H1 (cell line): ENCODE measurements at regions not wholly inside any gene's neighbourhood (a gene's known extent, or its start where the extent isn't known, plus 50 kb on each side); places are given as distances from the start of the nearest gene placed in this dataset.

Experiments
- CTCF ChIA-PET: fragments of 300-600 bp; sonication (Branson Sonifier 250); formaldehyde crosslinking; loops from one replicate; lab custom pipeline; 2021; ENCODE audit not compliant: partially characterized antibody; lab: Charles Lee
- POLR2A ChIA-PET: fragments of 300-600 bp; sonication (Branson Sonifier 250); formaldehyde crosslinking; loops from one replicate; lab custom pipeline; 2021; ENCODE audit warnings: inconsistent platforms; ENCODE audit not compliant: partially characterized antibody; lab: Charles Lee
- DNase-seq, 2 experiments: peaks; one replicate each; pipeline versions ENCODE4 v3.0.0 to v3.0.0-alpha.2; 2010 to 2022; ENCODE audit warnings: low spot score in 2 of 2, low read depth in 1 of 2, mixed read lengths in 1 of 2
- FAIRE-seq: peaks from 2 replicates; lab custom pipeline; 2011; peaks lifted over from hg19 to GRCh38; lab: Jason Lieb, UNC
- H2AFZ ChIP-seq: 2 replicates; pipeline ENCODE4 v1.8.1; 2012; ENCODE audit warnings: low read length, inconsistent platforms
- H2AK5ac ChIP-seq: 2 replicates; pipeline ENCODE4 v1.6.1; 2013; ENCODE audit warnings: low read depth, low read length
- H2BK120ac ChIP-seq: replicated peaks from 2 replicates; pipeline ENCODE3; 2013; ENCODE audit warnings: low read depth, low read length, inconsistent platforms
- H2BK12ac ChIP-seq: 2 replicates; pipeline ENCODE4 v1.6.1; 2013; ENCODE audit warnings: low read depth, low read length
- H2BK15ac ChIP-seq: 2 replicates; pipeline ENCODE4 v1.6.1; 2013; ENCODE audit warnings: low read length
- H2BK20ac ChIP-seq: 2 replicates; pipeline ENCODE4 v1.6.1; 2013; ENCODE audit warnings: low read length
- H2BK5ac ChIP-seq: 2 replicates; pipeline ENCODE4 v1.6.1; 2013; ENCODE audit warnings: low read depth, low read length
- H3K14ac ChIP-seq: 2 replicates; pipeline ENCODE4 v1.6.1; 2013; ENCODE audit warnings: inconsistent platforms; ENCODE audit not compliant: insufficient read length
- H3K18ac ChIP-seq: 2 replicates; pipeline ENCODE4 v1.6.1; 2013; ENCODE audit warnings: low read length; ENCODE audit errors: extremely low read depth
- H3K23ac ChIP-seq: 2 replicates; pipeline ENCODE4 v1.6.1; 2013; ENCODE audit warnings: inconsistent platforms; ENCODE audit not compliant: insufficient read length
- H3K23me2 ChIP-seq: 2 replicates; pipeline ENCODE4 v1.6.1; 2013; ENCODE audit warnings: low read depth, low read length
- H3K27ac ChIP-seq: 2 replicates; pipeline ENCODE4 v1.6.1; 2011; ENCODE audit warnings: low read depth, low read length, inconsistent platforms
- H3K27me3 ChIP-seq, 4 experiments: replicated peaks in 1 of 4; 1 replicate in 1 of 4; 2 replicates in 3 of 4; pipeline versions ENCODE4 v1.6.1 to v1.8.1; 2011 to 2013; ENCODE audit warnings: low read length in 3 of 4, mild to moderate bottlenecking in 3 of 4, inconsistent platforms in 2 of 4, mixed read lengths in 2 of 4, moderate library complexity in 1 of 4; ENCODE audit not compliant: control insufficient read depth in 3 of 4, insufficient read depth in 3 of 4; ENCODE audit errors: extremely low read depth in 1 of 4
- H3K36me3 ChIP-seq, 4 experiments: 2 replicates each; pipeline versions ENCODE4 v1.6.1 to v1.8.1; 2011 to 2013; ENCODE audit warnings: mild to moderate bottlenecking in 4 of 4, low read length in 3 of 4, moderate library complexity in 2 of 4, control low read depth in 1 of 4, inconsistent platforms in 1 of 4; ENCODE audit not compliant: insufficient read depth in 4 of 4, control insufficient read depth in 2 of 4
- H3K4ac ChIP-seq: replicated peaks from 2 replicates; pipeline ENCODE3; 2013; ENCODE audit warnings: low read length, low read depth, mixed read lengths, inconsistent platforms; ENCODE audit not compliant: insufficient read length
- H3K4me1 ChIP-seq, 4 experiments: replicated peaks in 1 of 4; 1 replicate in 1 of 4; 2 replicates in 3 of 4; pipeline versions ENCODE4 v1.6.1 to v1.8.1; 2011 to 2013; ENCODE audit warnings: low read length in 3 of 4, inconsistent platforms in 2 of 4, mixed read lengths in 1 of 4; ENCODE audit not compliant: insufficient read depth in 4 of 4, control insufficient read depth in 3 of 4
- H3K4me2 ChIP-seq, 2 experiments: 2 replicates each; pipeline versions ENCODE4 v1.6.1 to v1.8.1; 2011 to 2013; ENCODE audit warnings: low read depth in 2 of 2, low read length in 2 of 2, control low read depth in 1 of 2, inconsistent platforms in 1 of 2, mild to moderate bottlenecking in 1 of 2; ENCODE audit not compliant: insufficient read depth in 1 of 2
- H3K4me3 ChIP-seq, 4 experiments: fragments of 200-600, 300-600 bp in 1 of 4; sonication (generic), shearing (Covaris generic), sonication (Bioruptor Twin) in 1 of 4; 2 replicates each; pipeline versions ENCODE4 v1.5.1 to v1.8.1; 2011 to 2016; ENCODE audit warnings: low read length in 4 of 4, low read depth in 3 of 4, control low read depth in 2 of 4, inconsistent platforms in 2 of 4, mild to moderate bottlenecking in 2 of 4, mixed read lengths in 1 of 4, moderate library complexity in 1 of 4; ENCODE audit not compliant: insufficient read depth in 2 of 4; ENCODE audit errors: extremely low read depth in 1 of 4
- H3K56ac ChIP-seq: replicated peaks from 2 replicates; pipeline ENCODE3; 2013; ENCODE audit warnings: low read depth, mild to moderate bottlenecking, mixed read lengths, low read length, inconsistent platforms; ENCODE audit not compliant: insufficient read length
- H3K79me1 ChIP-seq: 2 replicates; pipeline ENCODE4 v1.6.1; 2013; ENCODE audit warnings: low read depth, low read length, control low read depth
- H3K79me2 ChIP-seq, 2 experiments: 2 replicates each; pipeline versions ENCODE4 v1.6.1 to v1.8.1; 2012 to 2013; ENCODE audit warnings: low read length in 2 of 2, mild to moderate bottlenecking in 2 of 2, inconsistent platforms in 1 of 2; ENCODE audit not compliant: insufficient read depth in 2 of 2, control insufficient read depth in 1 of 2
- H3K9ac ChIP-seq, 4 experiments: replicated peaks in 1 of 4; 1 replicate in 1 of 4; 2 replicates in 3 of 4; pipeline versions ENCODE4 v1.6.1 to v1.8.1; 2011 to 2013; ENCODE audit warnings: low read depth in 3 of 4, low read length in 3 of 4, control low read depth in 2 of 4, mild to moderate bottlenecking in 2 of 4, moderate library complexity in 2 of 4, inconsistent platforms in 1 of 4; ENCODE audit errors: extremely low read depth in 1 of 4
- H3K9me3 ChIP-seq, 2 experiments: 2 replicates each; pipeline versions ENCODE4 v1.6.1 to v1.8.1; 2012 to 2013; ENCODE audit warnings: mild to moderate bottlenecking in 2 of 2, moderate library complexity in 2 of 2, control low read depth in 1 of 2, inconsistent platforms in 1 of 2, low read depth in 1 of 2, low read length in 1 of 2, mixed read lengths in 1 of 2; ENCODE audit not compliant: insufficient read depth in 2 of 2
- H4K20me1 ChIP-seq, 2 experiments: replicated peaks in 1 of 2; 2 replicates each; pipeline versions ENCODE3 to v1.8.1; 2011 to 2013; ENCODE audit warnings: inconsistent platforms in 2 of 2, low read length in 2 of 2, mild to moderate bottlenecking in 1 of 2; ENCODE audit not compliant: insufficient read depth in 2 of 2, control insufficient read depth in 1 of 2
- H4K5ac ChIP-seq: 2 replicates; pipeline ENCODE4 v1.6.1; 2013; ENCODE audit warnings: low read length, low read depth, mixed read lengths, inconsistent platforms; ENCODE audit not compliant: insufficient read length
- H4K8ac ChIP-seq: 2 replicates; pipeline ENCODE4 v1.8.0; 2013; ENCODE audit warnings: mild to moderate bottlenecking, moderate library complexity, low read length, inconsistent platforms; ENCODE audit not compliant: insufficient read depth; ENCODE audit errors: extremely low read depth
- H4K91ac ChIP-seq: replicated peaks from 2 replicates; pipeline ENCODE3; 2013; ENCODE audit warnings: low read length, mixed read lengths, inconsistent platforms; ENCODE audit not compliant: insufficient read length
- ASH2L ChIP-seq: fragments of 200-600, 300-600 bp; sonication (generic); IDR thresholded peaks from one replicate; pipeline ENCODE4 v1.7.1; 2017; ENCODE audit warnings: low read length
- CBX5 ChIP-seq: fragments of 300-800, 300-1000 bp; sonication (generic); IDR thresholded peaks from 2 replicates; pipeline ENCODE4 v1.7.1; 2016; ENCODE audit warnings: antibody characterized with exemption, low read length, low read depth
- CBX8 ChIP-seq: fragments of 300-800, 300-1000 bp; sonication (generic); IDR thresholded peaks from 2 replicates; pipeline ENCODE4 v1.7.1; 2016; ENCODE audit warnings: low read depth, low read length, borderline replicate concordance
- CREB1 ChIP-seq: IDR thresholded peaks from 2 replicates; pipeline ENCODE4 v1.6.1; 2012; ENCODE audit warnings: inconsistent platforms
- EP300 ChIP-seq, 2 experiments: IDR thresholded peaks; 1 replicate in 1 of 2; 2 replicates in 1 of 2; pipeline ENCODE4 v1.6.1; 2011 to 2012; ENCODE audit warnings: low read depth in 2 of 2, low read length in 2 of 2, mild to moderate bottlenecking in 2 of 2, borderline replicate concordance in 1 of 2, inconsistent platforms in 1 of 2, moderate library complexity in 1 of 2
- GABPA ChIP-seq: IDR thresholded peaks from 2 replicates; pipeline ENCODE4 v1.6.1; 2011; ENCODE audit warnings: mild to moderate bottlenecking, low read length, moderate library complexity, borderline replicate concordance; ENCODE audit not compliant: insufficient read depth
- HDAC6 ChIP-seq: IDR thresholded peaks from one replicate; pipeline ENCODE4 v1.7.1; 2012; ENCODE audit warnings: low read depth, mild to moderate bottlenecking, inconsistent platforms, low read length, moderate library complexity
- JUND ChIP-seq: IDR thresholded peaks from 2 replicates; pipeline ENCODE4 v1.6.1; 2011; ENCODE audit warnings: mild to moderate bottlenecking, improper control_type of control experiment, low read length
- KDM5A ChIP-seq: fragments of 200-600 bp; IDR thresholded peaks from 2 replicates; pipeline ENCODE4 v1.7.1; 2012; ENCODE audit warnings: mild to moderate bottlenecking, low read length, inconsistent platforms, mixed read lengths
- PHF8 ChIP-seq: fragments of 200-600 bp; sonication (generic); conservative IDR thresholded peaks from 2 replicates; pipeline ENCODE4 v1.7.1; 2012; ENCODE audit warnings: low read depth, mild to moderate bottlenecking, inconsistent platforms, low read length, moderate library complexity
- RAD21 ChIP-seq, 2 experiments: IDR thresholded peaks in 1 of 2; conservative IDR thresholded peaks in 1 of 2; 2 replicates each; pipeline ENCODE4 v1.6.1; 2011; ENCODE audit warnings: low read depth in 2 of 2, low read length in 2 of 2, improper control_type of control experiment in 1 of 2, inconsistent platforms in 1 of 2, mild to moderate bottlenecking in 1 of 2, moderate library complexity in 1 of 2
- RBBP5 ChIP-seq: IDR thresholded peaks from 2 replicates; pipeline ENCODE4 v1.7.1; 2012; ENCODE audit warnings: low read depth, mild to moderate bottlenecking, inconsistent platforms, low read length, moderate library complexity, borderline replicate concordance
- RXRA ChIP-seq: IDR thresholded peaks from 2 replicates; pipeline ENCODE4 v1.6.1; 2011; ENCODE audit warnings: low read depth, mild to moderate bottlenecking, low read length, moderate library complexity; ENCODE audit not compliant: insufficient read depth
- TAF1 ChIP-seq: IDR thresholded peaks from 2 replicates; pipeline ENCODE4 v1.6.1; 2011; ENCODE audit warnings: mild to moderate bottlenecking, low read depth, low read length
- TAF7 ChIP-seq: optimal IDR thresholded peaks from 2 replicates; pipeline ENCODE3; 2011; ENCODE audit warnings: low read depth, mild to moderate bottlenecking, inconsistent platforms, low read length, moderate library complexity, borderline replicate concordance
- WGBS, 2 experiments: shearing (Covaris generic) in 1 of 2; methylation state at CpG; one replicate each; pipeline versions ENCODE4 v1.1.6 to v1.1.7; 2013 to 2015; ENCODE audit warnings: low lambda C conversion rate in 2 of 2, mixed read lengths in 2 of 2, inconsistent platforms in 1 of 2, low coverage in 1 of 2, missing lambda C conversion rate in 1 of 2; ENCODE audit not compliant: insufficient replicate concordance in 2 of 2, insufficient coverage in 1 of 2, insufficient read length in 1 of 2; ENCODE audit errors: extremely low coverage in 1 of 2, missing lambda C conversion rate in 1 of 2; 5-methylcytosine and 5-hydroxymethylcytosine counted together

DNA sequence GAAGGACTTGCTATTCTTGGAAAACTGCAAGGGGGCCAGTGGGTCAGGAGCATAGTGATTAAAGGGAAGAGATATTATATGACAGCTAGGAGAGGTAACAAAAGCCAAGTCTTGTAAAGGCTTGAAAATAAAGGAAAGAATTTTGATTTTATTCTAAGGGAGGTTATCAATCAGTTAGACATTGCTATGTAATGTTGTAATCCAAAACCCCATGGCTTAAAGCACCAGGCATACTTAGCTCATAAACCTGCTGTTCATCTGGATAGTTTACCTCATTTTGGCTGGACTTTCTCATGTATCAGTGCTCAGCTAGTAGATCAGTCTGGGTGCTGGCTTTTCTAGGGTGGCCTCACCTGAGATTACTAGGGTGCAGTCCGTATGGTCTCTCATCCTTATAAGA lies 680.9 kb upstream of the LMO3 start:
- Histone ChIP-seq H3K27me3 (no peaks in the 10 kb centered on the region), H3K4me2 (no peak overlapping the region), H3K4me1 (no peaks in the 10 kb centered on the region), H3K36me3 (no peaks in the 10 kb centered on the region), H3K4me3 (no peak overlapping the region), H4K20me1 (no peaks in the 10 kb centered on the region), H3K79me2 (no peaks in the 10 kb centered on the region), H3K14ac (no peak overlapping the region), H2BK15ac (no peak overlapping the region), H2BK20ac (no peak overlapping the region), H2BK5ac (no peak overlapping the region), H4K5ac (no peak overlapping the region), H4K8ac (no peak overlapping the region), H4K91ac (no peak overlapping the region), H2BK120ac (no peak overlapping the region), H3K23ac (no peak overlapping the region), H3K23me2 (no peaks in the 10 kb centered on the region), H3K4ac (no peak overlapping the region), H2BK12ac (no peak overlapping the region), H3K18ac (no peak overlapping the region), H3K79me1 (no peaks in the 10 kb centered on the region), H3K9ac (no peak overlapping the region), H2AK5ac (no peak overlapping the region), H3K27ac (no peak overlapping the region), H3K56ac (no peak overlapping the region), H3K9me3 (peaks cover 0 to 11% of the 10 kb centered on the region in 2 experiments; a peak in 2 of 4 replicates), H2AFZ (no peak overlapping the region)
- POLR2A ChIA-PET: no interaction called here
- FAIRE-seq (no peak), DNase-seq (no peak)
- CTCF ChIA-PET: interaction anchor here (0.6 to 1.3 kb wide), 3 partner anchors 8 to 865 kb away, joined by 3 to 4 read pairs (median 4); no protein-coding TSS in a partner anchor
- WGBS, 2 experiments: 100% methylated on average over 1 of the region's 1 CpG; no CpG with 5 or more reads in 1 of the 2 experiments
- TF ChIP-seq HDAC6: no peak
- TF ChIP-seq ASH2L: no peak
- no peak for TF ChIP-seq KDM5A
- no peak for TF ChIP-seq RXRA
- TF ChIP-seq CBX8: no peak
- TF ChIP-seq CREB1: no peak
- no peak for TF ChIP-seq CBX5
- TF ChIP-seq EP300 (IDR thresholded peaks at IDR 0.05; ENCODE audit: borderline replicate concordance in 1 of 2, low read depth in 2 of 2, low read length in 2 of 2): no peak
- TF ChIP-seq PHF8: no peak
- TF ChIP-seq GABPA: no peak
- TF ChIP-seq TAF1: no peak
- no peak for TF ChIP-seq RBBP5
- no peak for TF ChIP-seq JUND
- TF ChIP-seq TAF7: no peak
- no peak for TF ChIP-seq RAD21 (IDR thresholded peaks at IDR 0.05 in 1 of 2, conservative IDR thresholded peaks at IDR 0.05 in 1 of 2; ENCODE audit: low read depth in 2 of 2, low read length in 2 of 2)
